LoVo (cell line): ENCODE measurements at regions not wholly inside any gene's neighbourhood (a gene's known extent, or its start where the extent isn't known, plus 50 kb on each side); places are given as distances from the start of the nearest gene placed in this dataset.
A peak's percentile ranks its signal among the peaks of the same experiment; 100 is the strongest.
"Not testable (repeated sequence)": the region's sequence is repeated elsewhere in the genome, so short reads cannot be mapped to it uniquely, and the experiment has no call there.

Experiments
- DNase-seq: peaks from one replicate; pipeline ENCODE4 v3.0.0-alpha.2; 2016; ENCODE audit warnings: low spot score

- DNase-seq: no peak
Measured at GRCh38 chr18:27378431-27379095, 193.5 kb upstream of the CHST9 start.

GRCh38 chr18:27377251-27377650 is 192.1 kb upstream of the CHST9 start:
- DNase-seq: no peak

DNA sequence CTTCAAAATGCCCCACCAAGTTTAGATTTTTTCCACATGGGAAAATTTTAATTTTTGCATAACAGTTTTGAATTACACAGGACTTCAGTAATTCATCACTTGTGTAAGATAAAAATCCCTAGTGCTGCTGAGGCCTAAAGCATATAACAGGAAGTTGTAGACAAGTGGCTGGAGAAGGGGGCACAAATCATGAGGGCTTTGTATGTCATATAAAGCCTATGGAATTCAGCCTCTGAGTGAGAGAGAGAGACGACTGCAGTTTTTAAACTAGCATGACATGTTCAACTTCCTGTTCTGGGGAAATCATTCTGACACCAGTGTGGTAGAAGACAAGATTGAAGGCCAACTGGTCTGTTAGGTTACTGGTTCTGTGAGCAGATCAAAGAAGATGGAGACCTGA is 187.3 kb upstream of the CHST9 start:
- DNase-seq: no peak

DNA sequence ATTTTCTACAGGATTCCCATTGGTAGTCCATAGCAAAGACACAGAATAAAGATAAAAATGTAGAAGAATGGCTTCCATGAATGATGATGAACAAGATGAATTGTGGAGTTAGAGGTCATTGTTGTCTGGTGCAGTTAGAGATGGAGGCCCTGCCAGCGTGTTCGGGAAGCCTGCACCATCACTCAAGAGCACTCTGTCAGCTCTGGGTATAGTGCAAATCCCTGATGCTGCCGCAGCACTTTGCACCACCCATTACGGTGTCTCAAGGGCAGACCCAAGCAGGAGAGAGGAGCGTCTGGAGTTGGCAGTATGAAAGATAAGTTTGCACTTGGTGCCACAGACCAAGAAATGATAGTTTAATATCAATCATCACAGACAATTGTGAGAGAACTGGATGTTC is 181.6 kb upstream of the CHST9 start:
- no peak for DNase-seq

GRCh38 chr18:27366151-27366550 is 181.0 kb upstream of the CHST9 start:
- no peak for DNase-seq

DNA sequence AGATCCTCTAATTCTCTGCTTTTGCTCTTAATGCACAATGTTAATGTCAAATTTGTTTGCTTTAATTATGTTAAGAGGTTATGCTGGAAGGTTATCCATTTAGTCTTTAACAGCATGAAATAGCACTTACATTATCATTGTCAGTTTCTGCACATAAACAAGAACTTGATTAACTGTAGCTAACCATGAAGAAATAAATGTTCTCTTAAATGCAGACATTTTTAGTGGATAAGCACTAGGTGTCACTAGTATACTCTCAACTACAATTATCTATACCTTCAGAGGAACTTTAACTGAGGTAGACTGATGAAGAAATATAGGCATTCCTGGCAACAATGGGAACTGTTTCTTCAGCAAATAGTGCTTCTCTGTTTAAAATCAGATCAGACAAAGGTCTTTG is 178.8 kb upstream of the CHST9 start:
- DNase-seq: peak; percentile 4

GRCh38 chr18:27361477-27361876 is 176.4 kb upstream of the CHST9 start:
- no peak for DNase-seq

GRCh38 chr18:27355308-27355707 is 170.2 kb upstream of the CHST9 start:
- no peak for DNase-seq

DNA sequence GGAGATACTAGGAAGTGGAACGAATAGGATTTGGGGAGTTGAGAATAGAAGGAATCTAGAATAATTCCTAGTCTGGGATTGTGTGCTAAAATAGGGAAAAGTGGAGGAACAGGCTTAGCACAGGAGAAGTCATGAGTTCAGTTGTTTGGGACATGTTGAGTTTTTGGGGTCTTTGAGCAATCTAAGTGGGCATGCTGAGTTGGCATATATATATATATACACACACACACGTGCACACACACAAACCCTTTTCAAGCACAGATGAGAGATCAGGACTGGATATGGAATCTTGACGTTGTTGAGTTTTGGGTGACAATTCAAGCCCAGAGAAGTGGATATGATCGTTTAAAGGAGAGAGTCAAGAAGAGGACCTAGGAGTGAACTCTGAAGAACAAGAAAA is 168.2 kb upstream of the CHST9 start:
- no peak for DNase-seq

GRCh38 chr18:27349284-27349882 is 164.3 kb upstream of the CHST9 start:
- no peak for DNase-seq

- no peak for DNase-seq
Measured at GRCh38 chr18:27331606-27332005, 146.5 kb upstream of the CHST9 start.

DNA sequence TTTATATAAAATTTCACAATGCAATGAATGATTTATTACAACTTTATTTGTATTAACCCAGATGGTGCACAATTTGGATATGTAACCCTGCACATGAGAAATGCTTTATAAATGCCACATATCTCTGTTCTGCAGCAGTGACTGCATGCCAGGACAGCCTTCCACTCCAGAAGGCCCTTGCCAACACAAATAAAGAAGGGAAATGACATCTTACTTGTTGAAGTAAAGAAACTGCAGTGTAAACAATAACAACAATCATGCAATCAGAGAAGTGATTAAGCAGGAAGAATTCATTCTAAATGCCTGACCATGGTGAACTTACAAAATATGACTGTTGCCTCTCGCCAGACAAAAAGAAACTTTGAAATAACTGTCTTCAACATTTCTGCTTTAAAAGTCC is 129.9 kb upstream of the CHST9 start:
- no peak for DNase-seq

DNA sequence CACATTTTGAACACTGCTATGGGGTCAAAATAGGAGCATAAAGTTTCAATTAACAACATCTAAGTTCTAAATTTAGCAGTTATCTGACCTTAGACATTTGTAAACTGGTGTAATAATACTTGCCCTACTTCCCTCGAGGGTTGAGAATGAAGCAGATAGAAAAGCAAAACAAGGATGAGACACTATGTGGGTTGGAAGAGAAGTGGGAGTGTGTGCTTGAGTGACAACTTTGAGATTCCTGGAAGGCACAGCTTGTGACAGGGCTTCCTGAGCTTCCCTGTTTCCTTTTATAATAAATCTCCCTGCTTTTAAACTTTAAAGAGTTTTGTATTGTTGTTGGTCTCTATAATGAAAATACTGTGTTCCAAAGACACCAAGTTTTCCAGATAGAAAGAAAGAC is 128.6 kb upstream of the CHST9 start:
- DNase-seq: no peak

DNA sequence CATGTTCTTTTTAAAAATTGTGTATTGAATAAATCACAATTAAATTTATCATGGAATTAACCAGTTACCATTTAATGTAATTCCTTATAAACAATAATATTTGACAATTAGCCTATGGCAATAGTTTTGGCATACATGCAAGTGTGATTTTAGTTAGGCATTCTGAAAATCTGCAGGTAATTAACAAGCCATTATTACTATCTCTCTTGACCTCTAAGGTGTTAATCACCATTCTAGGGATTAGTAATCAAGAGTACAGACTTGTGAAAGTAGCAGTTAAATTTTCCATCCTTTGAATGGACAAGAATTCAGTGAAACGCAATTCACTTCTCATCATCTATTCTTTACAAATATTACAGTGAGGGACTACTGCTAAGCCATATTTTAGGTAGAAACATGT is 127.7 kb upstream of the CHST9 start:
- no peak for DNase-seq

DNA sequence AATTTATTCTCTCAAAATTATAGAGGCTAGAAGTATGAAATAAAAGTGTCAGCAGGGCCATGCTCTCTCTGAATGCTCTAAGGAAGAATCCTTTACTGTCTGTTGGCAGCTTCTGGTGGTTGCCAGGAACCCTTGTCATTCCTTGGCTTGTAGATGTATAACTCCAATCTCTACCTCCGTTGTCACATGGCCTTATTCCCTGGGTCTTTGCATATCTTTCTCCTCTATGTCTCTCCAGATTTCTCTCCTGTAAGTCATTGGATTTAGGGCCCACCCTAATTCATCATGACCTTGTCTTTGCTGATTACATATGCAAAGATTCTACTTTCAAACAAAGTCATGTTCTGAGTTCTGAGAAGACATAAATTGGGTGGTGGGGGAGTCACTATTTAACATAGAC is 127.0 kb upstream of the CHST9 start:
- no peak for DNase-seq

GRCh38 chr18:27311114-27311513 is 126.0 kb upstream of the CHST9 start:
- no peak for DNase-seq

DNA sequence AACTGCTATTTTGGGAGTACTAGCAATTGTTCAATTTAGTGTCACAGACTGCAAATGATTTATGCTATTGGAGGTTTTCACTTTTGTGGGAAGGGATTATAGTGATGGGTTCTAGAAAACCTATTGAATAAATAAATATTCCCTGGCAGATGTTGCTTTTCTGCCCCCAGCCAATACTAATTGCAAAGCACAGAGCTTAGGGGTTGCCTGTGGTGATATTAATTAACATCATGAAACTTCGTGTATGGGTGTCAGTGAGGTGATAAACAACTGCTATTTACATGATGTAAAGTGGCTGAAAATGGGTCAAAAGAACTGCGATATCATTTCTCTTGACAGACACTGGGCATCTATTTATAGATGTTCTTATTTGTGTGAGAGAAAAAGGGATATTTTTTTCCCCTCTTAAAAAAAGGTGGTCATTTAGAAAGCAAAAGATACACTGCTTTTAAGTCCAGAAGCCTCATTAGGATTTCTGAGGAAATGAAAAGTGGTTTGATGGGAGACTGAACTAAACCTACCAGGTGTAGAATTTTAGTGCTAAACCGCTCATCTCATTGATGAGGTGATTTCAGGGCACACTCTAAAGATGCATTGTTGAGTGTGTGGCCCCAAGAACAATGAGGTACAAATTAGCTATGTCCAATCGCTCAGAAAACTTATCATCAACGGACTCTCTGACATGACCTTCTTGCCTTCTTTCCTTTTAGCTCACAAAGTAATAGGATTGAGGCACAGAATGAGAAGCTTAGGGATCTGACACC is 116.7 kb upstream of the CHST9 start:
- no peak for DNase-seq

- DNase-seq: no peak
Measured at GRCh38 chr18:27298214-27298804, 113.2 kb upstream of the CHST9 start.

- DNase-seq: not testable (repeated sequence)
Measured at GRCh38 chr18:27285973-27286562, 101.0 kb upstream of the CHST9 start.

- no peak for DNase-seq
Measured at GRCh38 chr18:27278131-27278530, 93.0 kb upstream of the CHST9 start.

GRCh38 chr18:27277554-27277953 is 92.4 kb upstream of the CHST9 start:
- no peak for DNase-seq

GRCh38 chr18:27276886-27277285 is 91.8 kb upstream of the CHST9 start:
- no peak for DNase-seq

GRCh38 chr18:27276479-27276878 is 91.4 kb upstream of the CHST9 start:
- no peak for DNase-seq
